ENCODE measurements at regions not wholly inside any gene's neighbourhood (a gene's known extent, or its start where the extent isn't known, plus 50 kb on each side); places are given as distances from the start of the nearest gene placed in this dataset.

DNA sequence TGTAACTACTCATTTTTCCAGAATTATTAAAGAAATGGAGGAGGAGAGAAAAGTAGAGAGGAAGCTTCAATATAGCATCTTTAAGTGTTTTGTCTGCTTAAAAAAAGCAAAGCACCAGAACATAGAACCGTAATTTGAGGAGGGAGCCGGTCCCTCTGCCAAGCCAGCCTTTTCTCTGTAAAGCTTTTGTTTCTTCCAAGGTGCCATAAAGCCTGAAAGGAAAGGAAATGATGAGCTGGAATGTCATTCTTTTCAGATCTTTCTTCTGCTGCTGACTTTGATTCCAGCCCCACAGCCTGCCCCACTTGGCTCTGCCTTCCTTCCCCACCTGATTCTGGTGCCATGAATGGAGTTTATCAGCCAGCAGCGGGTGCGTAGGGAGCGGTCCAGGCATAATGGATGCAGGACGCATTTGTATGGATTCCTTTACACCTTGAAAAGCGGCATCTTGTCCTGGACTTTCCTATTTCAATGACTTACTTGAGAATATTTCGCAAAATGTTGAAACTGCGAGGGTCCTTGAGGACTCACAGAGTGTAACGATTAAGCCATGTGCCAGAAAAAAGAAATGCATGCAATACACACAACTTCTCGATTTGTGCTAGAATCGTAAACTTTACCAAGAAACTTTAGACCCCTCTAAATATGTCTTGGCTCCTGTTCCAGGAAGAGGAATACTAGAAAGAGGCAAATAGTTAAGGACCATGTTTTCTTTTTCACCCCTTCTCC, 569.5 kb upstream of the MGMT start:
- DNase-seq (ENCODE audit: low read depth in 2 of 2): no peak

DNA sequence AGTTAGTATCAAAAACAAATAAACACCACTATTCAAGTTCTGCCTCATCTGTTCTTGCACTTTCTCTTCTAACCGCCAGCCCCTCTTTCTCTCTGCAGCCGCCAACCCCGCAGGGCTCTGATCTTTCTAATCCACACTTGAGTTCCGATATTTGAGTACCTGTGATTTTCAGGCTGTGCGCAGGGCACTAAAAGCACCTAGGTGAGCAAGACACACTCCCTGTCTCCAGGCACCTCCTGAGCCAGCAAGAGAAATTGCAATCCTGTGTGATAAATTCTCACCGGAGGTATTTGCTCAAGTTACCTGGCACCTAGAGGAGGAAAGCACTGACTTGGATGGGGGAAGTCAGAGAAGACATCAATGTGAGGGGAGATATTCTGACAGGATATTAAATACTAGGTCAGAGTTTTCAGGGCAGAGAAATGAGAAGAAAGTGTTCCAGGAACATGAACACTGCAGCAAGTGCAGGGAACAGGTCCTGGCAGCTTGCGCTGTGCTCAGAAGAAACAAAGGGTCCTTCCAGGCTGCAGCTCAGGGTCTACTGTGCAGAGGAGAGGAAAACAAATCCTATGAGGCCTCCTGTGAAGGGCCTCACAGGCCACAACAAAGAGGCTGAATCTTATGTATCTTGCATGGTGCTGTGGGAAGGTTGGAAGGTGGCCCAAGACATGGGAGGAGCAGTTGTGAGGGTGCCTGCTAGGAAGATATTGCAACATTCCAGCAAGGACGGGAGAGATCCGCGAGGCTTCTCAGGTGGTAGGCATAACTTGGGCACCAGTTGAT, 568.7 kb upstream of the MGMT start:
- DNase-seq (ENCODE audit: low read depth in 2 of 2): no peak

DNA sequence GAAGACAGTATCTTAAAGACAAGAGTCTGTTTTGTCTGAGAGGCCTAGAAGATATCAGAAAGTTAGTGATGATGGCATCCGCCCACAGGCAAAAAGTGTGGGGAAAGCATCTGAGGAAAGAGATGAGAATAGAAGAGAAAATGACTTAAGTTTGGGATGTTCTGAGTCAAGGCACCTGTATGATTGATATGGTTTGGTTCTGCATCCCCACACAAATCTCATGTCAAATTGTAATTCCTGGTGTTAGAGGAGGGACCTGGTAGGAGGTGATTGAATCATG, 568.2 kb upstream of the MGMT start:
- DNase-seq (ENCODE audit: low read depth in 2 of 2): no peak

DNA sequence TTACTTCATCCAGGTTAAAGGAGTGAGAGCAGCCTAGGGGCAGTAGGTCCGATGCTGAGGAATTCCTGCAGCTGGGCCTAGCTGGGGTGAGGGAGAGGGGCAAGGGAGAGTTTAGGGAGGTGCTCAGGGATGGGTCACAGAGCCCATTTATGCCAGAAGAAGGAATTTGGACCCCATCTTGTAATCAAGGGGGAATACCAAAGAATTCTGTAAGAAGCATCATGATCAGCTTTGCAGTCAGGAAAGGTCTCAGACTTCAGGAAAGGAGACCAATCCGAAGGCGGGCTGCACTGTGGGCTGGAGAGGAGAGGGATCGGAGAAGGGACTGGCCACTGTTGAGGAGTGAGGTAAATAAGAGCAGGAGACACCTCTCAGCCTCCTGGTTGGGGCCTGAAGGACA, 566.6 kb upstream of the MGMT start:
- no peak for DNase-seq (ENCODE audit: low read depth in 2 of 2)

GRCh38 chr10:128901236-128901635, 565.8 kb upstream of the MGMT start:
- DNase-seq (ENCODE audit: low read depth in 2 of 2): no peak

DNA sequence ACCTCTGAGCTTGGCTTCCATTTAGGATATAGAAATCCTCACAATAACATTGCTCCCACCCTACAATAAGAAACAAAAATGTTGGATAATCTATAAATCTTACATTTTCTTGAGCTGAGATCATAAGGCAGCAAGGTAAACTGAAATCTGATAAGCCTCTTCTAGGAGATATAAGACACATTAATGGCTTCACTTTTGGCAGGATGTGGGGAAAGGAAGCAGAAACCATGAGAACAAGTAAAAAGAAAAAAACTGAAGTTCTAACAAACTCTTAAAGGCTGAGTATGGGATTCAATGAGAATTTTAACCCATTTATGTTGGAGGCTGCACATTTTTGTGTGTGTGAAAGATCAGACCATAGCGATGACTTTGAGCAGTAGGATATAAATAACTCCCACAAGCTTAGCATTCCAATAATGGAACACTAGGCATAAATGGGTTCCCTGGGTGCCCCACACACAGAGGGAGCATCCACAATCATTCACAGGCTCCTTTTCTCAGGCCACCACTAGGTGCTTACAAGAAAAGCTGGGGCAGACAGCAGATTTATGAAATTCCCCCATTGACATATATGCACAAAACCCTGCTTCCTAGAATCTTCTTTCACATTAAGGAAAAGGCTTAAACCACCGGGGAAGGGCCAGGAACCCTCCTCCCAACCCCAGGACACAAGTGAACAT, 564.9 kb upstream of the MGMT start:
- no peak for DNase-seq (ENCODE audit: low read depth in 2 of 2)

DNA sequence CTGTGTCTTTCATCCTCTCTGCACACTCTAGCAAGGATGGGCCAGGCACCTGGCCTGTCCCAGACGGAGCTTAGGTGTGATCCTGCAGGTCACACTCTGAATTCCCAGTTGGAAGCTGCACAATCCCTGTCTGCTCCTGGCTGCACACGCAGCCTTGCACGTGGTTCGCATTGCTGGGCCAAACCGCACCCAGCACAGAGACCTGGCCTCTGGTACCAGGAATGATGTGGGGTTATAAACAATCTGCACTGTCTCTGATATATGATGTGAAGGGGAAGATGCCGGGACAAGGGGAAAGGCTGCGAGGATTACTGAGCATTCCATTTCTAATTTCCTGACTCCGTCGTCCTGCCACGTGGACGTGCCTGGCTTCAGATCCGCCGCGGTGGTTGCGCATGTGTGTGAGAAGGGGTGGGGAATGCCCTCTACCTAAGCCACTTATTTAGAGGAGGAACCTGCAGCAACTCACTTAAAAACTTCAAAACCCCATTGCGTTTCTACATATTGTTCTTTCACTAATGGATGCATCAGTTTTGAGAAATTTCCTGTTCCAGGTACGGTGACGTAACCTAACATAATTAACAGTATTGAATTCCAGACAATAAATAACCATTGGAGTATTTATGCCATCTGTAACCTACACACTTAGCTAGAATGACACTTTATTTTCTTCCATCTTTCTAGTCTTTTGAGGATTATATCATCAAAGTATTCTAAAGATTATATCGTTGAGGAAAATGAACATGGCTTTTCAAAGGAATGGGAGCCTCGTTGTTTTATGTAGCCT, 559.7 kb upstream of the MGMT start:
- no peak for DNase-seq (ENCODE audit: low read depth in 2 of 2)

DNA sequence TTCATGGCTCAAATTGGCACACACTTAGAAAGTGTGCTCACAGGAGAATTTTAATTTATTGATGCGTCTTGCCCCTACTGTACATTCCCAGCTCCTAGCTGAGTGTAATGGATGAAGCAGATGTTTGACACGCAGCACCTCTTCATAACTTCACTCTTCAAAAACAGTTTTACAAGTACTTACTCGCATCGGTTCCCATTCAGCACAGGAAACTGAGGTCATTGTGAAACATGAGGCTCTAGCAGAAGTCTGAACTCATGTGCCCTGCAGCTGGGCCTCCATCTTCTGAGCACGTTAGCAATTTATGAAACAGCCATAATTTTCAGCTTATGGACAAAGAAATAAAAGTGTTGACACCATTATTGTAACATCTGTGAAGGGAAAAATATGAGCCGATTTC, 558.9 kb upstream of the MGMT start:
- no peak for DNase-seq (ENCODE audit: low read depth in 2 of 2)

- DNase-seq (ENCODE audit: low read depth in 2 of 2): no peak
These were observed 558.5 kb upstream of the MGMT start for GRCh38 chr10:128908499-128908898.

DNA sequence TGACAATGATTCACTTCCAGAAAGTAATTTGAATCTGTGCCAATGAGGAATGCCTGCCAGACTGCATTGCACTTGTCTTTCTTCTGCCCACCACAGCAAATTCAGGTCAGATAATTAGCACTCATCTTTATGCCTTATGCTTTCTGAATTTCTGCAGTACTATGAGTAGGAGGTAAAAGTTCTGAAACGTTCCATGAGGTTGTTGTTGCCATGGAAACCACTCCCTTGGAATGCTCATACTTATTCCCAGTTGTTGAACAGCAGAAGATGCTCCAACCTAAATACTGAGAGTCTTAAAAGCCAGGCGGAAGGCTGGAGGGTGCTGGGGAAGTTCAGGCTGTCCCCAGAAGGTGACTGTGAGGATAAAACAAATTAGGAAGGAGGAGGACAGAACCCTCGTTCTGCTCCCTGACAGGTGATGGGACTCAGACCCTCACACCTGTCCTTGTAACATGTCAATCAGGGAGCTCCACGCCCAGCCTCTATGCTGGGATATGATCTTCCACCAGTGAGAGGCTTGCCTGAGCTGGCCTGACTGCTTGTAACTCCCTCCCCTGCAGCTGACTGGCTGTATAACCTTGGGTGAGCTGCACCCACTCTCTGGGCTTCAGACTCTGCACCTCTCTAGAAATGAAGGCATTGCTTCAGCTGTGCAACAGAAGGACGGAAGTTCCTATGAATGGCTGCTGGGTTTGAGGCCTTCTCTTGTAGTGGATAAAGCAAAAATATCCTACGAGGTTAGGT, 554.3 kb upstream of the MGMT start:
- no peak for DNase-seq (ENCODE audit: low read depth in 2 of 2)

DNA sequence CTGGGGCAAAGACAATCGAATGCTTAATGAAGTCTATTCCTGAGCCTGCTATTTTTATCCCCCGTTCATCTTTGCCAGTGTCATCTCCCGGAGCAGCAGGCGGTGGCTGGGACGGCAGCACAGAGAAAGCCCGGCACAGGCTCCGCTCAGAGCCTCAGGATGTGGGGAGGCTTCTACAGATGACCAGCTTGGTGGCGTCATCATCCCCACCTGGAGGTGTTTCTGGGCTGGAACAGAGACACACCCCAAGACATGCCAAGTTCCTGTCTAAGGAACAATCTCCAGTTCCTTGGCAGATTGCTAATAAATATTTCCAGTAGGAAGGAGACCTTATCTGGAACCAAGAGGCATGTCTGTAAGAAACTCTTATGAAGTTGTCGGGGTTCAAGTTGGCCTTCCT, 552.4 kb upstream of the MGMT start:
- no peak for DNase-seq (ENCODE audit: low read depth in 2 of 2)

- no peak for DNase-seq (ENCODE audit: low read depth in 2 of 2)
These were observed 551.4 kb upstream of the MGMT start for GRCh38 chr10:128915630-128916029.

- DNase-seq (ENCODE audit: low read depth in 2 of 2): no peak
These were observed 550.7 kb upstream of the MGMT start for GRCh38 chr10:128916383-128916782.

DNA sequence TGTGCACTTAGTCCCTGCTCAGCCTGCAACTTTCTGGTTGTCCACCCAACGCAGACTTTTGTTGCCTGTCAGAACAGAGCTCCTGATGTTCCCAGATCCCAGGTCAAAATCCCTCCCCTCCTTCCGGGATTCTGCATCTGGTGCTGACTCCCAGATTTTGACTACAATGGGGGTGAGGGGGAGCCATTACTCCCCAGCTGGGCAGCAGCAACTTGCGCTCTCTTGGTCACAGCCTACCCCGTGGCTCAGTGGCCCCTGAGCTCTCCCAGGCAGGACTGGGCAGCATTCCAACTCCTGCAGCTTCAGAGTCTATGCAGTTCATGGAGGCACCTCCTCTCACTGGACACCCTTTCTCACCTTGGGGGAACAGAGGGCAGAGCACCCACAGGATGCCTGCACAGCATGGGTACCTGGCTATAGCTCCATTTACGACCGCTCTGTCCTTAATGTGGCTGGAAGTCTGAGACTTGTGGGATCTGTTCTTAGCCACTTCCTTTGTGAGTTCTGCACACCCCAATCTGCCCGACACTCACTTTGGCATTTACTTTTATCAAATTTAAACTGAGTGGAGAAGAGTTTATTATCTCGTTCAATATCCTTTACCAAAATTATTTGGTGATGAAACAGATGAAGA, 545.5 kb upstream of the MGMT start:
- DNase-seq (ENCODE audit: low read depth in 2 of 2): no peak

DNA sequence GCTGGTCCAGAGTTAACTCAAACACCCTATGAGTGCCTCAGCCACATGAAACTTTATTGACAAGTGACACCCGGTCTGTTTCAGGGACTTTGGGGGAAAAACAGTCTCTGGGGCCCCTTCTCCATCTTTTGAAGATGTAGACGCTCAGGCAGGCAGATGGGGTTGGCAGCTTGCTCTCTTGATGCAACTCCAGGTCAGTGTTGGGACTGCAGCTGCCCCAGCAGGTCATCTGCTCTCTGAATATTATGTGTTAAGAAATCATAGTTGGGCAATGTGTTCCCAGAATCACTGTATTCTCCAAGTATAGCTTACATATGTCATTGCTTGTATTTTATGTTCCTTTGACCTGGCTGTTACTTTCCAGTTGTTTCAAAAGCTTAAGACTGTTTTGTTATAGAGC, 544.9 kb upstream of the MGMT start:
- no peak for DNase-seq (ENCODE audit: low read depth in 2 of 2)

- no peak for DNase-seq (ENCODE audit: low read depth in 2 of 2)
These were observed 544.3 kb upstream of the MGMT start for GRCh38 chr10:128922619-128923196.

- DNase-seq (ENCODE audit: low read depth in 2 of 2): no peak
These were observed 542.1 kb upstream of the MGMT start for GRCh38 chr10:128924918-128925317.

GRCh38 chr10:128926711-128927110, 540.3 kb upstream of the MGMT start:
- no peak for DNase-seq (ENCODE audit: low read depth in 2 of 2)

- no peak for DNase-seq (ENCODE audit: low read depth in 2 of 2)
These were observed 539.4 kb upstream of the MGMT start for GRCh38 chr10:128927497-128928161.

GRCh38 chr10:128928231-128928836, 538.7 kb upstream of the MGMT start:
- no peak for DNase-seq (ENCODE audit: low read depth in 2 of 2)
